GM12878 (cell line): ENCODE measurements at regions not wholly inside any gene's neighbourhood (a gene's known extent, or its start where the extent isn't known, plus 50 kb on each side); places are given as distances from the start of the nearest gene placed in this dataset.

Experiments used
- ATAC-seq: fragments of 200-7000 bp; cut with Tn5 transposase; 3 replicates; pipeline ENCODE4 v1.9.1; 2020; ENCODE audit warnings: mild to moderate bottlenecking, moderate library complexity
- BruUV-seq: library from RNA; stranded (reverse); fragments of 400-500 nt; replicated peaks from 2 replicates; lab custom pipeline; 2021; lab: Mats Ljungman, UMichigan
- CTCF ChIA-PET: fragments of 300-600 bp; sonication (Branson Sonifier 250); formaldehyde crosslinking; extraction: SDS; loops from one replicate; lab custom pipeline; 2021; ENCODE audit warnings: inconsistent platforms; lab: Yijun Ruan, JAX
- POLR2A ChIA-PET: fragments of 350-600 bp; formaldehyde crosslinking; extraction: SDS; loops from one replicate; lab custom pipeline; 2021; ENCODE audit warnings: inconsistent platforms; lab: Charles Lee
- RAD21 ChIA-PET: fragments of 300-600 bp; sonication (Branson Sonifier 250); formaldehyde crosslinking; loops from one replicate; lab custom pipeline; 2023; ENCODE audit warnings: antibody characterized with exemption; ENCODE audit not compliant: unreplicated experiment; lab: Charles Lee
- SMC1A ChIA-PET: fragments of 300-600 bp; sonication (Branson Sonifier 250); formaldehyde crosslinking; loops from one replicate; lab custom pipeline; 2023; ENCODE audit not compliant: unreplicated experiment, uncharacterized antibody; lab: Charles Lee
- DNase-seq: peaks from one replicate; pipeline ENCODE4 v3.0.0-alpha.2; 2011; ENCODE audit warnings: low read depth, low spot score
- FAIRE-seq: peaks from 3 replicates; lab custom pipeline; 2011; peaks lifted over from hg19 to GRCh38; lab: Jason Lieb, UNC
- H2AFZ ChIP-seq: 2 replicates; pipeline ENCODE4 v1.6.0; 2011; ENCODE audit warnings: low read depth, low read length, control low read depth; ENCODE audit not compliant: control insufficient read depth
- H3K27ac ChIP-seq: 2 replicates; pipeline ENCODE4 v1.5.1; 2011; ENCODE audit warnings: control low read depth; ENCODE audit not compliant: control insufficient read depth, insufficient read depth
- H3K27me3 ChIP-seq, 2 experiments: replicated peaks in 1 of 2; 2 replicates each; pipeline versions ENCODE4 v1.6.0 to v1.6.1; 2011; ENCODE audit warnings: low read length in 1 of 2; ENCODE audit not compliant: control insufficient read depth in 2 of 2, insufficient read depth in 2 of 2
- H3K36me3 ChIP-seq, 2 experiments: 2 replicates each; pipeline ENCODE4 v1.5.1; 2011; ENCODE audit warnings: low read length in 1 of 2; ENCODE audit not compliant: control insufficient read depth in 2 of 2, insufficient read depth in 2 of 2
- H3K4me1 ChIP-seq: 2 replicates; pipeline ENCODE4 v1.6.1; 2011; ENCODE audit warnings: mild to moderate bottlenecking, low read length, moderate library complexity, mixed read lengths; ENCODE audit not compliant: control insufficient read depth, insufficient read depth
- H3K4me2 ChIP-seq: 2 replicates; pipeline ENCODE4 v1.6.0; 2011; ENCODE audit warnings: control low read depth; ENCODE audit not compliant: control insufficient read depth, insufficient read depth
- H3K4me3 ChIP-seq: fragments of 200-600 bp; sonication (generic); 2 replicates; pipeline ENCODE4 v1.5.1; 2016
- H3K79me2 ChIP-seq: 2 replicates; pipeline ENCODE4 v1.6.0; 2011; ENCODE audit warnings: low read length; ENCODE audit not compliant: control insufficient read depth, insufficient read depth
- H3K9ac ChIP-seq: 2 replicates; pipeline ENCODE4 v1.8.0; 2011; ENCODE audit warnings: low read length, control low read depth, mixed read lengths; ENCODE audit not compliant: control insufficient read depth, insufficient read depth
- H3K9me3 ChIP-seq: replicated peaks from 3 replicates; pipeline ENCODE4 v1.5.1; 2011; ENCODE audit warnings: mild to moderate bottlenecking, low read length; ENCODE audit not compliant: control insufficient read depth, insufficient read depth
- H4K20me1 ChIP-seq: 2 replicates; pipeline ENCODE4 v1.6.0; 2011; ENCODE audit not compliant: control insufficient read depth, insufficient read depth
- BACH1 ChIP-seq: fragments of 450-650 bp; IDR thresholded peaks from 2 replicates; pipeline ENCODE4 v1.6.1; 2017; ENCODE audit warnings: mild to moderate bottlenecking, borderline replicate concordance
- CHD1 ChIP-seq: IDR thresholded peaks from 2 replicates; pipeline ENCODE4 v1.6.1; 2012; ENCODE audit warnings: low read depth, low read length, improper control_type of control experiment
- CHD2 ChIP-seq: IDR thresholded peaks from 2 replicates; pipeline ENCODE4 v1.6.1; 2011; ENCODE audit warnings: low read depth, low read length, improper control_type of control experiment, borderline replicate concordance
- HDGF ChIP-seq: fragments of 450-650 bp; IDR thresholded peaks from 2 replicates; pipeline ENCODE4 v1.6.1; 2016; ENCODE audit warnings: antibody characterized with exemption
- JUNB ChIP-seq: IDR thresholded peaks from 2 replicates; pipeline ENCODE4 v1.6.1; 2016; ENCODE audit warnings: antibody characterized with exemption, mild to moderate bottlenecking
- MTA3 ChIP-seq: IDR thresholded peaks from 2 replicates; pipeline ENCODE4 v1.6.1; 2012; ENCODE audit warnings: low read length, inconsistent platforms, borderline replicate concordance
- NR2C2 ChIP-seq: IDR thresholded peaks from 2 replicates; pipeline ENCODE4 v1.6.1; 2011; ENCODE audit warnings: borderline replicate concordance, low read depth; ENCODE audit not compliant: control insufficient read depth, insufficient read length
- PML ChIP-seq: IDR thresholded peaks from 2 replicates; pipeline ENCODE4 v1.6.1; 2012; ENCODE audit warnings: low read length, inconsistent platforms
- RELB ChIP-seq: fragments of 450-650 bp; IDR thresholded peaks from 2 replicates; pipeline ENCODE4 v1.6.1; 2017; ENCODE audit warnings: low read depth, mild to moderate bottlenecking, moderate library complexity
- SIX5 ChIP-seq: IDR thresholded peaks from 2 replicates; pipeline ENCODE4 v1.6.1; 2011; ENCODE audit warnings: mild to moderate bottlenecking, low read depth, low read length, moderate library complexity; ENCODE audit not compliant: severe bottlenecking
- SMARCA5 ChIP-seq: fragments of 450-650 bp; IDR thresholded peaks from 2 replicates; pipeline ENCODE4 v1.6.1; 2017; ENCODE audit warnings: mild to moderate bottlenecking
- YBX1 ChIP-seq: fragments of 450-650 bp; IDR thresholded peaks from 2 replicates; pipeline ENCODE4 v1.6.1; 2016; ENCODE audit warnings: antibody characterized with exemption
- YY1 ChIP-seq: IDR thresholded peaks from 2 replicates; pipeline ENCODE4 v1.6.1; 2011; ENCODE audit warnings: low read depth, mild to moderate bottlenecking, low read length
- ZNF217 ChIP-seq: fragments of 450-650 bp; IDR thresholded peaks from 2 replicates; pipeline ENCODE4 v1.6.1; 2017; ENCODE audit warnings: antibody characterized with exemption, mild to moderate bottlenecking
- ZNF622 ChIP-seq: fragments of 450-650 bp; IDR thresholded peaks from 2 replicates; pipeline ENCODE4 v1.6.1; 2017; ENCODE audit warnings: mild to moderate bottlenecking, inconsistent platforms
- WGBS: methylation state at CpG from one replicate; pipeline ENCODE4 v1.1.6; 2016; ENCODE audit warnings: low lambda C conversion rate; ENCODE audit not compliant: insufficient replicate concordance, insufficient coverage; ENCODE audit errors: missing lambda C conversion rate; 5-methylcytosine and 5-hydroxymethylcytosine counted together
- in situ Hi-C: fragments of 300-500 bp; cut with MboI; formaldehyde crosslinking; loops from 9 replicates; pipeline ENCODE4 v1.14.3; 2018; ENCODE audit warnings: mixed read lengths
- intact Hi-C: fragments of 100-400 bp; cut with micrococcal nuclease; formaldehyde crosslinking; loops from one replicate; pipeline ENCODE4 v1.14.2; 2022; ENCODE audit not compliant: unreplicated experiment
- TF ChIP-seq, protein P1 (sequence below): IDR thresholded peaks from 2 replicates; pipeline ENCODE4 v1.6.1; 2011; ENCODE audit warnings: borderline replicate concordance, low read depth, mild to moderate bottlenecking, moderate library complexity, mixed read lengths, low read length; ENCODE audit not compliant: insufficient read depth; ENCODE audit errors: extremely low read length
- TF ChIP-seq, protein P2 (sequence below): fragments of 150-350 bp; IDR thresholded peaks from 2 replicates; pipeline ENCODE4 v1.6.1; 2016; ENCODE audit warnings: low read depth, low read length
- TF ChIP-seq, protein P3 (sequence below): fragments of 450-650 bp; formaldehyde crosslinking; IDR thresholded peaks from 2 replicates; pipeline ENCODE4 v1.4.0; 2020; ENCODE audit warnings: mild to moderate bottlenecking, moderate library complexity

DNA sequence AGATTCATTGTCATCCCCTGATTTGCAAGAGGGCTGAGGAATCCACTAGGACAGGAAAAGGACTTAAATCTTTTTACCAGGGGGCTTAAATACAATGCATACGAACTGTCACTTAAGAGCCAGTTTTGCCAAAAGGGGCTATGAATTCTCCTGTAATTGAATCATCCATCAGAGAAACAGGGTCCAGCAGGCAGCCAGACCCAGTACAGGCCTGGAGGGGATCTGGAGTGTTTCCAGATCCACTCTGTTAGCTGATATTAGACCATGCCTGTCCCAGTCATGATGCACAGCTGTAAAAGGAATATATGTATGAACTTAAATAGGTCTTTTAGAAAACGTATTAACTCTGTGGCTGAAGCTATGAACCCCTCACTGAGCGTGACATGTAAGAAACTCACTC lies 53.8 kb upstream of the PRSS23 start:
- no peaks in the 10 kb centered on the region for H3K79me2 ChIP-seq
- no peaks in the 10 kb centered on the region for H3K36me3 ChIP-seq
- intact Hi-C loops: no loop called here
- in situ Hi-C loops: no loop called here
- DNase-seq (no peak), FAIRE-seq (no peak), ATAC-seq (no peak)
- CTCF ChIA-PET: interaction anchor here (0.8 kb wide), 1 partner anchor 68 kb away, joined by 5 read pairs; no protein-coding TSS in a partner anchor
- SMC1A ChIA-PET: no interaction called here
- H3K4me3 ChIP-seq: no peak overlapping the region
- H4K20me1 ChIP-seq: no peaks in the 10 kb centered on the region
- no peak overlapping the region for H3K4me2 ChIP-seq
- H3K27me3 ChIP-seq: peaks cover 0 to 2% of the 10 kb centered on the region in 2 experiments; a peak in 1 of 4 replicates
- no peaks in the 10 kb centered on the region for H3K4me1 ChIP-seq
- no peaks in the 10 kb centered on the region for H3K9me3 ChIP-seq
- BruUV-seq: no TSS peak
- WGBS: 11% methylated on average over 3 of the region's 3 CpGs
- H2AFZ ChIP-seq: no peak overlapping the region
- POLR2A ChIA-PET: no interaction called here
- H3K9ac ChIP-seq: no peak overlapping the region
- no peak overlapping the region for H3K27ac ChIP-seq
- RAD21 ChIA-PET: no interaction called here
- TF ChIP-seq NR2C2 (no peak), ZNF217 (no peak), JUNB (no peak), YBX1 (no peak), RELB (no peak), MTA3 (no peak), CHD1 (no peak), ZNF622 (no peak), BACH1 (no peak), CHD2 (no peak), SMARCA5 (no peak), HDGF (no peak), SIX5 (no peak), PML (no peak), YY1 (no peak)
- TF ChIP-seq, protein P1, sequence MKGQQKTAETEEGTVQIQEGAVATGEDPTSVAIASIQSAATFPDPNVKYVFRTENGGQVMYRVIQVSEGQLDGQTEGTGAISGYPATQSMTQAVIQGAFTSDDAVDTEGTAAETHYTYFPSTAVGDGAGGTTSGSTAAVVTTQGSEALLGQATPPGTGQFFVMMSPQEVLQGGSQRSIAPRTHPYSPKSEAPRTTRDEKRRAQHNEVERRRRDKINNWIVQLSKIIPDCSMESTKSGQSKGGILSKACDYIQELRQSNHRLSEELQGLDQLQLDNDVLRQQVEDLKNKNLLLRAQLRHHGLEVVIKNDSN: no peak
- TF ChIP-seq, protein P2, sequence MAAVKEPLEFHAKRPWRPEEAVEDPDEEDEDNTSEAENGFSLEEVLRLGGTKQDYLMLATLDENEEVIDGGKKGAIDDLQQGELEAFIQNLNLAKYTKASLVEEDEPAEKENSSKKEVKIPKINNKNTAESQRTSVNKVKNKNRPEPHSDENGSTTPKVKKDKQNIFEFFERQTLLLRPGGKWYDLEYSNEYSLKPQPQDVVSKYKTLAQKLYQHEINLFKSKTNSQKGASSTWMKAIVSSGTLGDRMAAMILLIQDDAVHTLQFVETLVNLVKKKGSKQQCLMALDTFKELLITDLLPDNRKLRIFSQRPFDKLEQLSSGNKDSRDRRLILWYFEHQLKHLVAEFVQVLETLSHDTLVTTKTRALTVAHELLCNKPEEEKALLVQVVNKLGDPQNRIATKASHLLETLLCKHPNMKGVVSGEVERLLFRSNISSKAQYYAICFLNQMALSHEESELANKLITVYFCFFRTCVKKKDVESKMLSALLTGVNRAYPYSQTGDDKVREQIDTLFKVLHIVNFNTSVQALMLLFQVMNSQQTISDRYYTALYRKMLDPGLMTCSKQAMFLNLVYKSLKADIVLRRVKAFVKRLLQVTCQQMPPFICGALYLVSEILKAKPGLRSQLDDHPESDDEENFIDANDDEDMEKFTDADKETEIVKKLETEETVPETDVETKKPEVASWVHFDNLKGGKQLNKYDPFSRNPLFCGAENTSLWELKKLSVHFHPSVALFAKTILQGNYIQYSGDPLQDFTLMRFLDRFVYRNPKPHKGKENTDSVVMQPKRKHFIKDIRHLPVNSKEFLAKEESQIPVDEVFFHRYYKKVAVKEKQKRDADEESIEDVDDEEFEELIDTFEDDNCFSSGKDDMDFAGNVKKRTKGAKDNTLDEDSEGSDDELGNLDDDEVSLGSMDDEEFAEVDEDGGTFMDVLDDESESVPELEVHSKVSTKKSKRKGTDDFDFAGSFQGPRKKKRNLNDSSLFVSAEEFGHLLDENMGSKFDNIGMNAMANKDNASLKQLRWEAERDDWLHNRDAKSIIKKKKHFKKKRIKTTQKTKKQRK: no peak
- TF ChIP-seq, protein P3, sequence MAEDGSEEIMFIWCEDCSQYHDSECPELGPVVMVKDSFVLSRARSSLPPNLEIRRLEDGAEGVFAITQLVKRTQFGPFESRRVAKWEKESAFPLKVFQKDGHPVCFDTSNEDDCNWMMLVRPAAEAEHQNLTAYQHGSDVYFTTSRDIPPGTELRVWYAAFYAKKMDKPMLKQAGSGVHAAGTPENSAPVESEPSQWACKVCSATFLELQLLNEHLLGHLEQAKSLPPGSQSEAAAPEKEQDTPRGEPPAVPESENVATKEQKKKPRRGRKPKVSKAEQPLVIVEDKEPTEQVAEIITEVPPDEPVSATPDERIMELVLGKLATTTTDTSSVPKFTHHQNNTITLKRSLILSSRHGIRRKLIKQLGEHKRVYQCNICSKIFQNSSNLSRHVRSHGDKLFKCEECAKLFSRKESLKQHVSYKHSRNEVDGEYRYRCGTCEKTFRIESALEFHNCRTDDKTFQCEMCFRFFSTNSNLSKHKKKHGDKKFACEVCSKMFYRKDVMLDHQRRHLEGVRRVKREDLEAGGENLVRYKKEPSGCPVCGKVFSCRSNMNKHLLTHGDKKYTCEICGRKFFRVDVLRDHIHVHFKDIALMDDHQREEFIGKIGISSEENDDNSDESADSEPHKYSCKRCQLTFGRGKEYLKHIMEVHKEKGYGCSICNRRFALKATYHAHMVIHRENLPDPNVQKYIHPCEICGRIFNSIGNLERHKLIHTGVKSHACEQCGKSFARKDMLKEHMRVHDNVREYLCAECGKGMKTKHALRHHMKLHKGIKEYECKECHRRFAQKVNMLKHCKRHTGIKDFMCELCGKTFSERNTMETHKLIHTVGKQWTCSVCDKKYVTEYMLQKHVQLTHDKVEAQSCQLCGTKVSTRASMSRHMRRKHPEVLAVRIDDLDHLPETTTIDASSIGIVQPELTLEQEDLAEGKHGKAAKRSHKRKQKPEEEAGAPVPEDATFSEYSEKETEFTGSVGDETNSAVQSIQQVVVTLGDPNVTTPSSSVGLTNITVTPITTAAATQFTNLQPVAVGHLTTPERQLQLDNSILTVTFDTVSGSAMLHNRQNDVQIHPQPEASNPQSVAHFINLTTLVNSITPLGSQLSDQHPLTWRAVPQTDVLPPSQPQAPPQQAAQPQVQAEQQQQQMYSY (CRISPR knock-in tag): no peak
